Panc1 (cell line): ENCODE measurements at regions not wholly inside any gene's neighbourhood (a gene's known extent, or its start where the extent isn't known, plus 50 kb on each side); places are given as distances from the start of the nearest gene placed in this dataset.

Experiments used
- ATAC-seq: fragments of 200-7000 bp; cut with Tn5 transposase; 2 replicates; pipeline ENCODE4 v1.9.1; 2020; ENCODE audit warnings: mild to moderate bottlenecking, moderate library complexity
- BruUV-seq: library from RNA; stranded (reverse); fragments of 400-500 nt; replicated peaks from 2 replicates; lab custom pipeline; 2021; lab: Mats Ljungman, UMichigan
- CTCF ChIA-PET: fragments of 300-600 bp; sonication (Branson Sonifier 250); formaldehyde crosslinking; loops from one replicate; lab custom pipeline; 2022; ENCODE audit warnings: antibody characterized with exemption; lab: Charles Lee
- POLR2A ChIA-PET: fragments of 300-600 bp; sonication (Branson Sonifier 250); formaldehyde crosslinking; loops from one replicate; lab custom pipeline; 2022; ENCODE audit warnings: antibody characterized with exemption; lab: Charles Lee
- DNase-seq: peaks from one replicate; pipeline ENCODE4 v3.0.0-alpha.2; 2010; ENCODE audit warnings: low read depth, low spot score
- H3K27ac ChIP-seq: 2 replicates; pipeline ENCODE4 v1.5.1; 2011; ENCODE audit warnings: mild to moderate bottlenecking, low read length, inconsistent platforms
- H3K27me3 ChIP-seq: fragments of 200-500 bp; sonication (Bioruptor generic); 2 replicates; pipeline ENCODE4 v1.6.0; 2014; ENCODE audit warnings: low read length, inconsistent platforms; ENCODE audit not compliant: control insufficient read depth, insufficient read depth
- H3K36me3 ChIP-seq: fragments of 200-500 bp; sonication (Bioruptor generic); 2 replicates; pipeline ENCODE4 v1.5.1; 2014; ENCODE audit warnings: inconsistent platforms, mild to moderate bottlenecking, low read length, moderate library complexity; ENCODE audit not compliant: control insufficient read depth, insufficient read depth
- H3K4me1 ChIP-seq: 2 replicates; pipeline ENCODE4 v1.5.1; 2011; ENCODE audit warnings: inconsistent platforms, mild to moderate bottlenecking, low read length, moderate library complexity; ENCODE audit not compliant: control insufficient read depth, insufficient read depth
- H3K4me3 ChIP-seq, 2 experiments: 2 replicates each; pipeline ENCODE4 v1.5.1; 2011 to 2012; ENCODE audit warnings: low read depth in 2 of 2, low read length in 2 of 2, mild to moderate bottlenecking in 2 of 2, inconsistent platforms in 1 of 2, moderate library complexity in 1 of 2
- H3K9me3 ChIP-seq: fragments of 200-500 bp; sonication (Bioruptor generic); 2 replicates; pipeline ENCODE4 v1.5.1; 2014; ENCODE audit warnings: low read depth, mild to moderate bottlenecking, inconsistent platforms, low read length, moderate library complexity; ENCODE audit not compliant: control insufficient read depth, insufficient read depth
- CTCF ChIP-seq: fragments of 450-650 bp; IDR thresholded peaks from 2 replicates; pipeline ENCODE4 v1.5.1; 2017; ENCODE audit warnings: mild to moderate bottlenecking
- POLR2AphosphoS5 ChIP-seq: IDR thresholded peaks from 2 replicates; pipeline ENCODE4 v1.6.1; 2012; ENCODE audit warnings: mild to moderate bottlenecking, low read depth, low read length, moderate library complexity
- SIN3A ChIP-seq: IDR thresholded peaks from 2 replicates; pipeline ENCODE4 v1.6.1; 2012; ENCODE audit warnings: low read depth, mild to moderate bottlenecking, low read length, moderate library complexity, borderline replicate concordance; ENCODE audit not compliant: insufficient read depth
- TCF7L2 ChIP-seq: IDR thresholded peaks from 2 replicates; pipeline ENCODE4 v1.6.1; 2011; ENCODE audit warnings: mild to moderate bottlenecking, low read depth, low read length, inconsistent platforms
- in situ Hi-C: cut with HindIII; loops from 2 replicates; pipeline ENCODE4 v1.10.0; 2016; ENCODE audit warnings: low sequenced_read_pairs, low pct_unique_long_range_greater_than_20kb
- intact Hi-C: fragments of 100-400 bp; cut with micrococcal nuclease; formaldehyde crosslinking; loops from one replicate; pipeline ENCODE4 v1.10.0; 2022; ENCODE audit not compliant: unreplicated experiment
- TF ChIP-seq, protein P1 (sequence below), 2 experiments: IDR thresholded peaks; 2 replicates each; pipeline ENCODE4 v1.6.1; 2011 to 2012; ENCODE audit warnings: low read depth in 2 of 2, control low read depth in 1 of 2, low read length in 1 of 2, mild to moderate bottlenecking in 1 of 2, moderate library complexity in 1 of 2; ENCODE audit not compliant: insufficient read depth in 1 of 2

- Histone ChIP-seq H3K4me3 (no peak overlapping the region), H3K9me3 (peaks cover 3% of the 10 kb centered on the region; the same call in 1 of the 2 replicates), H3K4me1 (no peaks in the 10 kb centered on the region), H3K27ac (no peak overlapping the region), H3K36me3 (no peaks in the 10 kb centered on the region), H3K27me3 (no peaks in the 10 kb centered on the region)
- ChIA-PET CTCF (no interaction called here), POLR2A (no interaction called here)
- no peak for ATAC-seq
- no TSS peak for BruUV-seq
- in situ Hi-C loops (no loop called here), intact Hi-C loops (no loop called here)
- DNase-seq: no peak
- no peak for TF ChIP-seq CTCF
- TF ChIP-seq, protein P1, sequence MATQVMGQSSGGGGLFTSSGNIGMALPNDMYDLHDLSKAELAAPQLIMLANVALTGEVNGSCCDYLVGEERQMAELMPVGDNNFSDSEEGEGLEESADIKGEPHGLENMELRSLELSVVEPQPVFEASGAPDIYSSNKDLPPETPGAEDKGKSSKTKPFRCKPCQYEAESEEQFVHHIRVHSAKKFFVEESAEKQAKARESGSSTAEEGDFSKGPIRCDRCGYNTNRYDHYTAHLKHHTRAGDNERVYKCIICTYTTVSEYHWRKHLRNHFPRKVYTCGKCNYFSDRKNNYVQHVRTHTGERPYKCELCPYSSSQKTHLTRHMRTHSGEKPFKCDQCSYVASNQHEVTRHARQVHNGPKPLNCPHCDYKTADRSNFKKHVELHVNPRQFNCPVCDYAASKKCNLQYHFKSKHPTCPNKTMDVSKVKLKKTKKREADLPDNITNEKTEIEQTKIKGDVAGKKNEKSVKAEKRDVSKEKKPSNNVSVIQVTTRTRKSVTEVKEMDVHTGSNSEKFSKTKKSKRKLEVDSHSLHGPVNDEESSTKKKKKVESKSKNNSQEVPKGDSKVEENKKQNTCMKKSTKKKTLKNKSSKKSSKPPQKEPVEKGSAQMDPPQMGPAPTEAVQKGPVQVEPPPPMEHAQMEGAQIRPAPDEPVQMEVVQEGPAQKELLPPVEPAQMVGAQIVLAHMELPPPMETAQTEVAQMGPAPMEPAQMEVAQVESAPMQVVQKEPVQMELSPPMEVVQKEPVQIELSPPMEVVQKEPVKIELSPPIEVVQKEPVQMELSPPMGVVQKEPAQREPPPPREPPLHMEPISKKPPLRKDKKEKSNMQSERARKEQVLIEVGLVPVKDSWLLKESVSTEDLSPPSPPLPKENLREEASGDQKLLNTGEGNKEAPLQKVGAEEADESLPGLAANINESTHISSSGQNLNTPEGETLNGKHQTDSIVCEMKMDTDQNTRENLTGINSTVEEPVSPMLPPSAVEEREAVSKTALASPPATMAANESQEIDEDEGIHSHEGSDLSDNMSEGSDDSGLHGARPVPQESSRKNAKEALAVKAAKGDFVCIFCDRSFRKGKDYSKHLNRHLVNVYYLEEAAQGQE (IDR thresholded peaks at IDR 0.05; ENCODE audit: insufficient read depth in 1 of 2, low read depth in 2 of 2, low read length in 1 of 2): no peak
- no peak for TF ChIP-seq SIN3A
- TF ChIP-seq POLR2AphosphoS5: no peak
- TF ChIP-seq TCF7L2: no peak
These were observed 62.0 kb upstream of the EDNRB start for GRCh38 chr13:77980592-77980991.

GRCh38 chr13:77979721-77980385 is 61.2 kb upstream of the EDNRB start:
- in situ Hi-C loops (no loop called here), intact Hi-C loops (no loop called here)
- Histone ChIP-seq H3K27me3 (no peaks in the 10 kb centered on the region), H3K4me3 (no peak overlapping the region), H3K9me3 (peaks cover 3% of the 10 kb centered on the region; the same call in 1 of the 2 replicates), H3K36me3 (no peaks in the 10 kb centered on the region), H3K27ac (no peak overlapping the region), H3K4me1 (no peaks in the 10 kb centered on the region)
- TF ChIP-seq TCF7L2: no peak
- no peak for TF ChIP-seq POLR2AphosphoS5
- TF ChIP-seq SIN3A: no peak
- TF ChIP-seq, protein P1 (IDR thresholded peaks at IDR 0.05; ENCODE audit: insufficient read depth in 1 of 2, low read depth in 2 of 2, low read length in 1 of 2): no peak
- TF ChIP-seq CTCF: no peak
- no peak for DNase-seq
- no peak for ATAC-seq
- ChIA-PET CTCF (no interaction called here), POLR2A (no interaction called here)
- no TSS peak for BruUV-seq
